CD4-positive, alpha-beta T cell treated with Interleukin-17A for 4 hours (primary cell): ENCODE measurements at regions not wholly inside any gene's neighbourhood (a gene's known extent, or its start where the extent isn't known, plus 50 kb on each side); places are given as distances from the start of the nearest gene placed in this dataset.

Experiments used
- DNase-seq: peaks from one replicate; pipeline ENCODE4 v3.0.0-alpha.2; 2020; ENCODE audit warnings: mixed read lengths

GRCh38 chr2:22882643-22883042 lies 502.3 kb upstream of the KLHL29 start:
- no peak for DNase-seq

- no peak for DNase-seq
Observed at GRCh38 chr2:22883054-22883453, 501.9 kb upstream of the KLHL29 start.

- no peak for DNase-seq
Observed at GRCh38 chr2:22885245-22885644, 499.7 kb upstream of the KLHL29 start.

- DNase-seq, result no peak
Observed at GRCh38 chr2:22887426-22887825, 497.6 kb upstream of the KLHL29 start.

- DNase-seq, result no peak
Observed at GRCh38 chr2:22887845-22888244, 497.1 kb upstream of the KLHL29 start.

GRCh38 chr2:22890132-22890531 lies 494.8 kb upstream of the KLHL29 start:
- DNase-seq, result no peak

- DNase-seq, result no peak
Observed at GRCh38 chr2:22893761-22894517, 491.0 kb upstream of the KLHL29 start.

GRCh38 chr2:22894761-22895160 lies 490.2 kb upstream of the KLHL29 start:
- DNase-seq, result no peak

GRCh38 chr2:22897428-22897827 lies 487.6 kb upstream of the KLHL29 start:
- no peak for DNase-seq

GRCh38 chr2:22900674-22901073 lies 484.3 kb upstream of the KLHL29 start:
- DNase-seq, result no peak

GRCh38 chr2:22901471-22902179 lies 483.4 kb upstream of the KLHL29 start:
- no peak for DNase-seq

- no peak for DNase-seq
Observed at GRCh38 chr2:22902180-22902550, 482.8 kb upstream of the KLHL29 start.

- no peak for DNase-seq
Observed at GRCh38 chr2:22902662-22903165, 482.3 kb upstream of the KLHL29 start.

- no peak for DNase-seq
Observed at GRCh38 chr2:22903616-22904015, 481.4 kb upstream of the KLHL29 start.

- no peak for DNase-seq
Observed at GRCh38 chr2:22904126-22904684, 480.8 kb upstream of the KLHL29 start.

GRCh38 chr2:22907330-22907729 lies 477.6 kb upstream of the KLHL29 start:
- no peak for DNase-seq

GRCh38 chr2:22912398-22912797 lies 472.6 kb upstream of the KLHL29 start:
- no peak for DNase-seq

- DNase-seq, result no peak
Observed at GRCh38 chr2:22929998-22930397, 455.0 kb upstream of the KLHL29 start.

- no peak for DNase-seq
Observed at GRCh38 chr2:22930781-22931180, 454.2 kb upstream of the KLHL29 start.

- no peak for DNase-seq
Observed at GRCh38 chr2:22932288-22932687, 452.7 kb upstream of the KLHL29 start.

GRCh38 chr2:22934747-22935146 lies 450.2 kb upstream of the KLHL29 start:
- no peak for DNase-seq

- no peak for DNase-seq
Observed at GRCh38 chr2:22942441-22942840, 442.5 kb upstream of the KLHL29 start.

GRCh38 chr2:22944143-22944542 lies 440.8 kb upstream of the KLHL29 start:
- no peak for DNase-seq

GRCh38 chr2:22946553-22946952 lies 438.4 kb upstream of the KLHL29 start:
- DNase-seq, result no peak
